DMS153 treated with DMSO at 0.1 percent for 48 hours (cell line): ENCODE measurements at regions not wholly inside any gene's neighbourhood (a gene's known extent, or its start where the extent isn't known, plus 50 kb on each side); places are given as distances from the start of the nearest gene placed in this dataset.
"Not testable (repeated sequence)": the region's sequence is repeated elsewhere in the genome, so short reads cannot be mapped to it uniquely, and the experiment has no call there.

Experiments used
- DNase-seq: peaks from one replicate; lab custom pipeline; 2025; ENCODE audit not compliant: unreplicated experiment; lab: John Stamatoyannopoulos, UW

GRCh38 chr1:56285554-56286402 lies 293.6 kb downstream of the PLPP3 start:
- DNase-seq, result no peak

DNA sequence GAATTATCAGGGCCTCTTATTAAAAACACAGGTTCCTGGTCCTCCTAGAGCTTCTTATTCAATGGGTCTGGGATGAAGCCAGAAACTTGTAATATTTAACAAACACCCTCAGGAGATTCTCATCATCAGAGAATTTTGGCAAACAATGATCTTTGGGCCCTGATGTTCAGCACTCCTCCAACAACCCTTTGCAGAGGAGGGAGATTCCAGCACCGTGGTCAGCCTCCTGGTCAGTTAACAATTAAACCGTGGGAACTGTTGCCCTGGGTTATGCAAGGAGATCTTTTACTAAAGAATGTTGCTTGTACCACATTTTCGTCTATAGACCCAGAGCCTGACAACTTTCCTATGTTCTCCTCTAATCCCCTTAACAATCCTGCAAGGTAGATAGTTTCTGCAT lies 294.4 kb downstream of the PLPP3 start:
- no peak for DNase-seq

- DNase-seq, result no peak
These were observed 301.3 kb downstream of the PLPP3 start for GRCh38 chr1:56278061-56278460.

GRCh38 chr1:56268519-56269140 lies 310.7 kb downstream of the PLPP3 start:
- no peak for DNase-seq

GRCh38 chr1:56267611-56268010 lies 311.8 kb downstream of the PLPP3 start:
- DNase-seq, result no peak

- no peak for DNase-seq
These were observed 313.0 kb downstream of the PLPP3 start for GRCh38 chr1:56266359-56266758.

GRCh38 chr1:56265216-56265615 lies 314.1 kb downstream of the PLPP3 start:
- DNase-seq, result no peak

GRCh38 chr1:56263908-56264307 lies 315.5 kb downstream of the PLPP3 start:
- DNase-seq, result no peak

DNA sequence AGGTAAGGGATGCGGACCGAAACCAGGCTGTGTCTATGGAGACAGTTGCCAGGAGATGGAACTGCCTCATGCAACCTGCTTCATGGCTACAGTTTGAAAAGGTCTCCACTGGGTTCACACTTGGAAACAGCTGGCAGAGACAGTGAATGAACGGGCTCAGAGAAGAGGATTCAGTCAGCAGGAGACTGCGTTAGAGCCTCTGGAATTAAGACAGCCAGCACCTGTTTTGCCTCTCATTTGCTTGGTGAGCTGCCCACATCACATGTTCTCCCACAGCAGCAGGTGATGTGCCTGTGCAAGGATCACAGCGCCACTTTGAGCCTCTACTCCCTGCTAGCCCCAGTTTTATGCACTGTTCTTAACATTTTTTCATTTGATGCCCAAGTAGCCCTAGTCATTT lies 321.0 kb downstream of the PLPP3 start:
- DNase-seq, result no peak

- no peak for DNase-seq
These were observed 321.6 kb downstream of the PLPP3 start for GRCh38 chr1:56257726-56258125.

DNA sequence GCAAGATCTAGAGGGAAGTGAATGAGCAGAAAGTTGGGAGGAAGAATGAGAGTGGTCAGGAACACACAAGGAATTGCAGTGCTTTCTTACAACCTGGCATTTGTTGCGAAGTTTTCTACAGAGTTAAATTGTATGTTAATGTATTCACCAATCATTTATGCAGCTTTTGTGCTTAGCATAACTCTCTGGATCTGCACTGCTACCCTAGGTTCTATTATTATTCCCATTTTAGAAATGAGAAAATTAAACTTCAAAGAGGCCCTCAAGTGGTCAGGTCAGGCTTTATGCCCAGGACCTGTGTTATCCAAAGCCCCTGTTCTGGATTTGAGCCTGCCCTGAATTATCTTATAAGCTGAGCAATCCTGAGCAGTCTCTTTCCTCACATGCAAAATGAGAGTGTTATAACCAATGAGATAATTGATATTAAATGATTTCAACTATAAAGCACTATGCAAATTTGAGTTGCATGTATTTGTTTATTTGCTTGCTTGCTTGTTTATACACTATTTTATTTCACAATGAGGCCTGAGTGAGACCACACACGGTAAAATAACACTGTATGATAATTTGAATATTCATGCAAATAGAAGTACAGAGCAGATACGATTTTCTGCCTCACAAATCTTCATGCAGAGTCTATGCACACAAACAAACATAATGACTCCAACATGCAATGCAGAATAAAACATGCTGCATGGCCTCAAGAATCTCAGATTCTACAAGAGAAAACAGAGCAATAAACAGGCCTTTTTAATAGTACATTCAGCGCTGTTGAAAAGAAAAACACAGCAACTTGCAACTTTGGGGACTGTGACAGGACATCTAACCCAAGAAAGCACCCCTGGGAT lies 323.0 kb downstream of the PLPP3 start:
- DNase-seq, result no peak

GRCh38 chr1:56255516-56256152 lies 323.7 kb downstream of the PLPP3 start:
- DNase-seq, result no peak

DNA sequence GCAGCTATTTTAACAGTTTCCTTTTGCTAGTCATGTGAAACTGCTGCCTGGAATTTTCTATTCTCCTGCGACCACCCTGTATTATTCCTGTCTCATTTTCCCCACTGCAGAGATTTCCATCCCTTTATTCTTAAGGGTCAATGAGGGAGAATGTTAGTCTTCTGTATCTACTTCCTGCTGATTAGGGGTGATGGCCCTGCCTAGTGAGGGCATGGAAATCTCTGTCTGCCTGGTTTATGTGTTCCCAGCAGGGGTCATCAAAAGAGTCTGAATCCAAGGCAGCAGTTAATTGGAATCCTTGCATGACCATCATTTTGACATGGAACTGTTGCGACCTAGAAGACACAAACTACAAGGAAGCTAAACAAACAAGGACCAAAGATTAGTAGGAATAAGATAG lies 325.2 kb downstream of the PLPP3 start:
- DNase-seq, result no peak

GRCh38 chr1:56250809-56251208 lies 328.6 kb downstream of the PLPP3 start:
- DNase-seq, result no peak

DNA sequence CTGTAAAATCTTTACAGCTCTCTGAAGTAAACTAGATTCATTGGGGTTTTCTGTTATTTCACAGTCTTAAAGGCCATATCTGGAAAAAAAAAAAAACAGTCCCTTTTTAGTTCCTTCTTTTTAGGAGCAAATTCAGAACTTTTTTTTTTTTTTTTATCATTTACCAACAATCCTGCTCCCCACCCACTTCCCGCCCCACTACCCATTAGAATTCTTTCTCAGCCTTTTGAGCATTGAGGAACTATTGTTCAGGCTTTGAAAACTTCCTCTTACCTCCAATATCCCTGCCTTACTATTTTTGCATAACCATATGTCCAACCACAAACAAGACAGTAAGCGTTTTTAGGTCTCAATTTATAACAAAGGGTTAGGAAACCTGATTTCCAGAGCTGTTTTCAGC lies 330.1 kb downstream of the PLPP3 start:
- DNase-seq, result no peak

DNA sequence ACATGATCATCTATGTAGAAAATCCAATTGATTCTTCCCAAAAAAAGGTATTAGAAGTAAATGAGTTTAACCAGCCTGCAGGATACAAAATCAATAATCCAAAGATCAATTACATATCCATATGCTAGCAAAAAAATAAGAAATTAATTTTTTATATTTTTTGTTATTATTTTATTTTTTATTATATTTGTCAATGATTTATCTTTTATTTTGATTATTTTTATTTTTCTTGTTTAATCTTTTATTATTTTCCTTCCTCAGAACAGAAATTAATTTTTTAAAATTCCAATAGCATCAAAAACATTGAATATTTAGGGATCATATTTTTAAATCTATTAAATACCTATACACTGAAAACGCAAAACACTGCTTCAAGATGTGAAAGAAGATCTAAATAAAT lies 331.2 kb downstream of the PLPP3 start:
- no peak for DNase-seq

- not testable (repeated sequence) for DNase-seq
These were observed 332.6 kb downstream of the PLPP3 start for GRCh38 chr1:56246726-56247125.

DNA sequence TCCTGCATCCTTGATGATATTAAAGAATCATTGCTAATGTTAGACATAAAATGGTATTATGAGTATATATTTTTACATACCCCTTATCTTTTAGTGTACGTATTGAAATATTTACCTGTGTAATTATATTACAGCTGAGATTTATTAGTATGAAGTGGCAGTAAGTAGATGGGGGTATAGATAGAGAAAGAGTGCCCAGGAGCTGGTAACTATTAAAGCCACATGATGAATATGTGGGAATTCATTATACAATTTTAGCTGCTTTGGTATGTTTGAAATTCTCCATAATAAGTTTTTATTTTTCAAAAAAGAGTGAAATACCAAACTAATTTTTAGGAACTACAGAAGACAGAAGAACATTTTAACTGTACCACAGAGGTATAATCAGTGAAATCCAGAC lies 339.0 kb downstream of the PLPP3 start:
- no peak for DNase-seq

- DNase-seq, result no peak
These were observed 341.8 kb downstream of the PLPP3 start for GRCh38 chr1:56237491-56238064.

DNA sequence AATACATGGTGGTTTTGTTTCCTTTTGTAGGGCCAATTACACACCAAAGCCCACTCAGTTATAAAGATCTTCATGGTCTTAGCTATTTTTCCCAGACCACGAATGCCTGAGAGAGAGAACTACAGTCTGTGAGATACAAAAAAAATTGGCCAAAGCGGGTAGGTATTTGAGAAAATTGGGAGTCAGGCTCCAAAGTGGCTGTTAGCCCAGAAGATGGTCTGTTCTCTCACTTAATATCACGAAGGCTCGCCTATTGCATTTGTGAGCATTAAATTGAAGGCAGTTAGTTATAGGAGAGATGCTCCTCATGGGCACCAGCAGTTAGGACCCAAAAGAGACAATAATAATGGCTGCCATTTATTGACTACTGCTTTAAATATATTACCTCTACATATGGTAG lies 342.7 kb downstream of the PLPP3 start:
- no peak for DNase-seq
